SK-N-MC (cell line): ENCODE measurements at regions not wholly inside any gene's neighbourhood (a gene's known extent, or its start where the extent isn't known, plus 50 kb on each side); places are given as distances from the start of the nearest gene placed in this dataset.

Experiments
- DNase-seq: peaks from one replicate; pipeline ENCODE4 v3.0.0-alpha.2; 2011; ENCODE audit warnings: low read depth, low spot score
- H3K27ac ChIP-seq: fragments of 200-600 bp; sonication (generic); 2 replicates; pipeline ENCODE4 v1.5.1; 2016; ENCODE audit warnings: mixed run types
- H3K36me3 ChIP-seq: fragments of 200-600 bp; sonication (generic); 2 replicates; pipeline ENCODE4 v1.6.1; 2017; ENCODE audit warnings: antibody characterized with exemption, low read length, mixed read lengths; ENCODE audit not compliant: insufficient read depth
- H3K4me3 ChIP-seq: fragments of 200-600 bp; sonication (generic); 2 replicates; pipeline ENCODE4 v1.5.1; 2016
- H3K9ac ChIP-seq: fragments of 200-600 bp; sonication (generic); 2 replicates; pipeline ENCODE4 v1.8.0; 2017; ENCODE audit warnings: mixed run types, mixed read lengths; ENCODE audit not compliant: insufficient read length
- H3K9me3 ChIP-seq: fragments of 200-600 bp; sonication (generic); 2 replicates; pipeline ENCODE4 v1.6.1; 2017; ENCODE audit warnings: low read depth, mild to moderate bottlenecking, antibody characterized with exemption, low read length, moderate library complexity, mixed read lengths
- EZH2 ChIP-seq: fragments of 200-600 bp; sonication (generic); IDR thresholded peaks from one replicate; pipeline ENCODE4 v1.6.1; 2017; ENCODE audit warnings: antibody characterized with exemption
- FOXP2 ChIP-seq: optimal IDR thresholded peaks from 2 replicates; pipeline ENCODE3; 2011; ENCODE audit warnings: mild to moderate bottlenecking, moderate library complexity; ENCODE audit not compliant: insufficient read depth; ENCODE audit errors: extremely low read length, control extremely low read depth
- POLR2AphosphoS5 ChIP-seq: IDR thresholded peaks from 2 replicates; pipeline ENCODE4 v1.6.1; 2012; ENCODE audit warnings: mild to moderate bottlenecking, low read depth, low read length, borderline replicate concordance

DNA sequence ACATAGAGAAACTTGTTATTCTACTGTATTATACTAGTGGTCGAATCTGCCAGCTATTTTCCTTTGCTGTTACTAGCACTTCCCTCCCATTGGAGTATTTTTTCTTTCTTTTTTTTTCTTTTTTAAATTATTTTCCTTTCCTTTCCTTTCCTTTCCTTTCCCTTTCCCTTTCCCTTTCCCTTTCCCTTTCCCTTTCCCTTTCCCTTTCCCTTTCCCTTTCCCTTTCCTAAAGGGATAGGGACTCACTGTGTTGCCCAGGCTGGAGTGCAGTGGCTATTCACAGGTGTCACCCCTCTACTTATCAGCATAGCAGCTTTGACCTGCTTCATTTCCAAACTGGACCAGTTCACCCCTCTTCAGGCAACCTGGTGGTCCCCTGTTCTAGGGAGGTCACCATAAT, 212.6 kb upstream of the SP4 start:
- TF ChIP-seq FOXP2 (no peak), EZH2 (no peak)
- Histone ChIP-seq H3K9ac (no peak overlapping the region), H3K27ac (no peak overlapping the region)

DNA sequence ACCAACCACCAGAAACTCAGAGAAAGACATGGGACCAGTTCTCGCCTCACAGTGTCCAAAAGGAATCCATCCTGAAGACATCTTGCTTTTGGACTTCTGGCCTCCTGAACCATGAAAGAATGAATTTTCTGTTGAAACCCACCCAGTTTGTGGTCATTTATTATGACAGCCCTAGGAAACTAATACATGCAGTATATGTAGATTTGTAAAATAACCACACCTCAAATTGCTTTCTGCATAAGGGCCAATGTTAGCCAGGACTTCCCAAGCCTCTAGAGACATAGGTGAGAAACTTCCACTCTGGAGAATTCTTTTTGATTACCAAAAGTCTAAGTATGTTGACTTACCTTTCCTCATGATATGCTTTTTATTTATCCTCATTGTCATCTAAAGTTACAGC, 210.5 kb upstream of the SP4 start:
- Histone ChIP-seq H3K36me3 (no peaks in the 10 kb centered on the region), H3K27ac (no peak overlapping the region), H3K9me3 (no peaks in the 10 kb centered on the region), H3K4me3 (no peak overlapping the region), H3K9ac (no peak overlapping the region)
- TF ChIP-seq EZH2, result no peak
- no peak for TF ChIP-seq POLR2AphosphoS5
- no peak for TF ChIP-seq FOXP2
- DNase-seq, result no peak

More for the DNA sequence above, 212.6 kb upstream of the SP4 start:
- H3K9me3 ChIP-seq, result no peaks in the 10 kb centered on the region
- H3K4me3 ChIP-seq, result no peak overlapping the region
- DNase-seq, result no peak
- no peaks in the 10 kb centered on the region for H3K36me3 ChIP-seq

DNA sequence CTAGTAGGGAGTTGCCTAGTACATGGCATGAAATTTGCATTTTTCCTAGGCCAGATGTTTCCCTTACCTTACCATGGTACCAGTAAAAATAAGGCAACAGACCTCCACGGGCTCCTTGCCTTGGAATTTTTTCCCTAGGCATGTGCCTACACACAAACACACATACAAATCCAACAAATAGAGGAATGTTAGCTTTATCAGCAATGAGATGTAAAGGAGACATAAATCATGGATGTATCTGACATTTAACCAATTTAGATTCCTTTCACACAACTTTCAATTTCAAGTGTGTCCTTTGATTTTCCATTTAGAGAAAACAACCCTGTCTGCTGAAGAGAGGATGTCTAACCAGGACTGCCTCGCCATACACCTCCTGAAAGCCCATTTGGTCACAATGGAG, 209.7 kb upstream of the SP4 start:
- no peak for TF ChIP-seq POLR2AphosphoS5
- no peak for TF ChIP-seq FOXP2
- Histone ChIP-seq H3K27ac (no peak overlapping the region), H3K9ac (no peak overlapping the region), H3K4me3 (no peak overlapping the region), H3K9me3 (no peaks in the 10 kb centered on the region), H3K36me3 (no peaks in the 10 kb centered on the region)
- DNase-seq, result no peak

DNA sequence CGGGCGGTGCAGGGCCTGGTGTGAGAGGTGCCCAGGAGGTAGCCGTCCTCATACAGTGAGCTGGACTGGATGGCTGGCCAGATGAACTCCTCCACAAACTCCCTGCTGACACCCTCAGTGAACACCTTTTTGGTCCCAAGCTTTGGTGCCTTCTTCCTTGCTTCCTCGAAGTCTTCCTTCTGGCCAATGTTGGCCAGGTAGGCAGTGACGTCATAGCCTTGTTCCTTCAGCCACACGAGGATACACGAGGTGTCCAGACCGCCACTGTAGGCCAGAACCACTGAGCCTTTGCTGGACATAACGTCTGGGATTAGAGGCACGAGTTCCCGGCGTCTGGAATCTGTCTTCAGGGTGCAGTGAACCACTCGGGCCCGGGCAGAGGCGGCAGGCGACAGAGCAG, 206.8 kb upstream of the SP4 start:
- TF ChIP-seq POLR2AphosphoS5, result no peak
- TF ChIP-seq FOXP2, result no peak
- TF ChIP-seq EZH2, result no peak
- Histone ChIP-seq H3K27ac (no peak overlapping the region), H3K4me3 (no peak overlapping the region), H3K9ac (no peak overlapping the region), H3K9me3 (no peaks in the 10 kb centered on the region), H3K36me3 (no peaks in the 10 kb centered on the region)
- DNase-seq, result no peak

DNA sequence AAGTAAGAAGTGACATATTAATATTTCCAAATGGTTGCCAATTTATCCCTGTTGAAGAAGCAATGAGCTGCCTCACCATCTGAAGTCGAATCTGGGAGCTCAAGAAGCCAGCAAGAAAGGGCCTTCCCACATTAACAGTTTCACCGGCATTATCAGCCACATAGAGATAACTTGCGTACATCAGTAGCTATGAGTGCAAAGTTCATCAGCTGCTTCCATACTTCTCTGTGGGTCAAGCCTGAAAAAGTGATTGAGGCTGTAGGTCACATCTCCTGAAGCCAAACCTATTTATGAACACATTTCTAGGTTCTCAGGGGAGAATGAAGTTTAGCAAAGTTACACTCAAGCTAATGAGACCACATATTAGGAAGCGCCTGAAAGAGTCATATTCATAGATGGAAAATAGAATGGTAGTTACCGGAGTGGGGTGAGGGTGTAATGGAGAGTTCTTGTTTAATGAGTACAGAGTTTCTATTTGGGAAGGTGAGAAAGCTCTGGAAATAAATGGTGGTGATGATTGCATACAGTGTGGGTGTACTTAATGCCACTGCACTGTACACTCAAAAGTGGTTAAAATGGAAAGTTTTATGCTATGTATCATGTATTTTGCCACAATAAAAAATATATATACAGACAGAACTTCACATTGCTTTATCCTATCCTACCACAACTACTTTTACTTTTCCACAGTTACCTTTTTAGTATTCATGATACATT, 189.3 kb upstream of the SP4 start:
- no peak overlapping the region for H3K9ac ChIP-seq
- TF ChIP-seq POLR2AphosphoS5 (no peak), EZH2 (no peak)
- no peak overlapping the region for H3K27ac ChIP-seq
- no peak overlapping the region for H3K4me3 ChIP-seq
- DNase-seq, result no peak
- no peaks in the 10 kb centered on the region for H3K9me3 ChIP-seq
- H3K36me3 ChIP-seq, result no peaks in the 10 kb centered on the region

DNA sequence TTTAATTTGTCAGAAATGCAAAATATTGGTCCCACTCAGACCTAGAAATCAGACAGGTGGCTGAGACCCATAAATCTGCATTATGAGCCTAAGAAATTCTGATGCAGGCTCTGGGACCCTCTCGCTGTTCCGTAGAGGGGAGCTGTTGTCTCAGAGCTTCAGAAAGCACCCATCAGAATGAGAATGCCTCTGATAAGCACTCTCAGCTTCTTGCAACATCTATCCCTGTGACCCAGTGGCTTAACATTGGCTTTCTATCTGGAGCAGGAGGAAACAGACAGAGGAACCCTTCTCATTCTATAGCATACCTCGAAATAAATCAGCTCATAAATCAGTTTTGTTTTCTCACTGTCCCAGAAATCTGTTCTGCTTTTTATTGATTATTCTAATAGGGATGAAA, 184.6 kb upstream of the SP4 start:
- Histone ChIP-seq H3K36me3 (no peaks in the 10 kb centered on the region), H3K27ac (no peak overlapping the region), H3K4me3 (no peak overlapping the region), H3K9ac (no peak overlapping the region), H3K9me3 (no peaks in the 10 kb centered on the region)
- TF ChIP-seq FOXP2, result no peak
- no peak for TF ChIP-seq POLR2AphosphoS5
- no peak for TF ChIP-seq EZH2
- no peak for DNase-seq

DNA sequence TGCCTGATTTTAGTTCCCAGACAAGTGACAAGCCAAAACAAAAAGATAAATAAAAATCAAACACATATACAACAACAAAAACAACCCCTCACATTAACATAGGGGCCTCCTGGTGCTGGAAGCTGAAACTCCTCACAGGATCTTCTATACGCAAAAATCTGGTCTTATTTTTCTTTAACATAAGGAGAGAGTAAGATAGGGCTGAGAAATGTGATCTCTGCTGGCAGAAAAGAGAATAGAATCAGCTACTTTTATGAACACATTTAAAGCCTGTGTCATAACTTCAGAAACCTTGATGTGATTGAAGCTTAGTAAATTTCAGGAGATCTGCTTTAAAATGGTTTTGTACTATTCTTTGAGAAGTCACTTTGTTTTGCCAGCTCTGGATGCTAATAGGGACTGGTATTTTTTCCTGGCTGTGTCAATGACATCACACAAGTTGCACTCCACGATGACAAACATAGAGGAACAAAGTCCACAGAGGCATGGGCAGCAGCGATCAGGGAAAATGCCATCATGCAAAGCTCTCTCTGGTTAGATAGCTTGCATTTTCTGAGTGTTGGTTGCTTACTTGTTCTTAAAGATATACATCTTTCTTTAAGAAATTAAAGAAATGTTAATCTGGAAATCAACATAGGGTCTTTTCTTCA, 176.6 kb upstream of the SP4 start:
- TF ChIP-seq POLR2AphosphoS5, result no peak
- no peak for TF ChIP-seq FOXP2
- no peak for TF ChIP-seq EZH2
- no peak overlapping the region for H3K4me3 ChIP-seq
- no peak overlapping the region for H3K27ac ChIP-seq
- no peak overlapping the region for H3K9ac ChIP-seq
- DNase-seq, result no peak
- no peaks in the 10 kb centered on the region for H3K36me3 ChIP-seq
- no peaks in the 10 kb centered on the region for H3K9me3 ChIP-seq

DNA sequence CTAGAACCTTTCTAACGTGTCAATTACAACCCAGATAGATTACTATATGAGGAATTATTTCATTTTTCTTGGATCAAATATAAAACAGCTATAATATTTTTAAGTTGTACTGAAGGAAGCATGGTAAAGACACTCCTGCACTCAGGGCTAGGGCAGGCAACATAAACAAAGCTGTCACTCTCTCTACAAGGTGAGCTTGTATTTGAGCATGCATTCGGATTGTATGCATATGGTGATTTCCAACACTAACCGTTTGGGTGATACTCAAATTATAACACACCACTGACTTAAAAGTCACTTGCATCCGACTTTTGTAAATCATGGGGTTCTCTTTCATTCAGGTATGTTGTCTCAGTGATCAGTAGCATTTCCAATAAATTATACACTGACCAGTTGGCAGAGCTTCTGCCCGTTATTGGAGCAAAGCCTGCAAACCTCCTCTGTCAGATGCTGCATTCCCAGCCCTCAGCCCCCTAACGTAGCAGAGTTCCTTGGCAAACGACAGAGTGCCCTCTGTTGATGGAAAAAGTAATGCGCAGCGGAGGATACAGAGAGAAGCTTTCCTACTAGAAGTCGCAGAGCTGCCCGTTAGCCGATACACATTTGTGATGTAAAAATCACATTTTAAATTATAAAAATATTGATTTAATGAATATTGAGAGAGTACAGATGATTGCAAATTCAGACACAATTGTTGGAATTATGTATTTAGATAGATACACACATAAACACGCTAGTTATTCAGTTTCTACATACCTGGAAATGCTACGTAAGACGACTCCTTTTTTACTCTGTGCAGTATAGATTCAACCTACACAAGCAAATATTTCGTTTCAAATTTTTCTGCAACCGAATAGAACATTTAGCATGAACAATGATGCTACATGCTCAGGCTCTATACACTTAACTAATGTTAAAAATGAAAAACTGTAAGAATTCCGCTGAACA, 173.9 kb upstream of the SP4 start:
- no peak overlapping the region for H3K27ac ChIP-seq
- no peaks in the 10 kb centered on the region for H3K9me3 ChIP-seq
- H3K9ac ChIP-seq, result no peak overlapping the region
- DNase-seq, result peak; percentile 16
- H3K36me3 ChIP-seq, result no peaks in the 10 kb centered on the region
- TF ChIP-seq FOXP2, result no peak
- peak; percentile 46 for TF ChIP-seq EZH2
- TF ChIP-seq POLR2AphosphoS5, result no peak
- no peak overlapping the region for H3K4me3 ChIP-seq
